Amniotic epithelial cell (primary cell): ENCODE measurements at regions not wholly inside any gene's neighbourhood (a gene's known extent, or its start where the extent isn't known, plus 50 kb on each side); places are given as distances from the start of the nearest gene placed in this dataset.

ENCODE experiments used
- DNase-seq: peaks from one replicate; pipeline ENCODE4 v3.0.0-alpha.2; 2010; ENCODE audit warnings: low read depth

DNA sequence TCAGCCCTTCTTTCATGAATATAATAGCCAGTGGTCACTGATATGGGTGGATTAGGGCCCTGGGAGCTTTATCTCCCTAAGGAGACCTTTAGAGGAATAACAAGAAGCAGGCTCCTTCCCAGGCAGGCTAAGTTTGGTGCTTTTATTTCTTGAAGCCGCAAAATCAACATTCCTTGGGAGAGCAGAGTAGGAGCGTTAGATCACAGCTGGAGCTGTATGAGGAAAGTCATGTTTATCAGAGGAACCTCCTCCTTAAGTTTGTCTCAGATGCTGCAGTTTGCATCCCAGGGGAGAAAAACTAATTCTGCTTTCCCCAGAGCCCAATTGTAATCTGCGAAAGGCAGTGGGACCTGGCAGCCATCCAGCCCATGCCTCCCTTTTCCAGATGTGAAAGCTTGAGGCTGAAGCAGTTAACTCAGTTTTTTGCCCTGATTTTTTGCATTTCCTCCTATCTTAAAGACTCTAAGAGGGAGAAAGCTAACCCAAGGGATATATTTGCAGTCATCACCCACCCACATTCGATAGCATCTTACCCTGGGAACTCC, 186.0 kb upstream of the FRMPD4 start:
- DNase-seq = peak; percentile 65

DNA sequence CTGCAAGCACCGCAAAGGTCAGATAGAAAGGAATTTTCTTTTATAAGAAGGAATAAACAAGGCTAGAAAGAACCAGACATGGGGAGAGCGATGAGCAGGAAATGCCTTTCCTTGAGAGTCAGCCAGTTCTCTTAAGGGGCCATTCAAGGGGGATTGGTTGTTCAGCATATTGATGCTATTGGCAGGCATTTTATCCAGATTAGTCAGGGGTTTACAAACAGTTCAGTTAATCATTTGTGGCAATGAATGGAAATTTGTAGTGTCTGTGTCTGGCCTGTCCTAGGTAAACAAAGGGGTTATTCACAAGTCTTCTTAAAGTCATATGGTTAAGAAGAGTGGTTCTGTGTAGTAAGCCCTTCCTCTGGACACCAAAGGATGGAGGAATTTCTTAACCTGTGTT, 184.7 kb upstream of the FRMPD4 start:
- peak; percentile 54 for DNase-seq

DNA sequence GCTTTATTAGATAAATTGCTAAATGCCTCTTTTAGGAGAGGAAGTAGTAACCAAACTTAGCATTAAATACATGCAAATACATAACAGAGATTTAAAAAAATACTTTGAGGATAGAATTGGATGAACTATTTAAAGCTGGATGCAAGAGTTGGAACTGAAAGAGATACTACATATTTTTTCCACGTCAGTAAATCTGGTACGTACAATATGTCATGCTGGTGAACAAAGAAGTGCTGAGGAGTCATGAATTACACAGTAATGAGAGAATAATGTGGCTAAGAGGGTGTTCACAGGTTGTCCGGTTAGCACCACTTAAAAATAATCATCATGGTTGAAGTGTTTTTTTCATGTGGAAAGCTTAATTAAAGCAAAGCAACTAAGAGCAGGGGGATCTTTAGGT, 184.1 kb upstream of the FRMPD4 start:
- DNase-seq = no peak

DNA sequence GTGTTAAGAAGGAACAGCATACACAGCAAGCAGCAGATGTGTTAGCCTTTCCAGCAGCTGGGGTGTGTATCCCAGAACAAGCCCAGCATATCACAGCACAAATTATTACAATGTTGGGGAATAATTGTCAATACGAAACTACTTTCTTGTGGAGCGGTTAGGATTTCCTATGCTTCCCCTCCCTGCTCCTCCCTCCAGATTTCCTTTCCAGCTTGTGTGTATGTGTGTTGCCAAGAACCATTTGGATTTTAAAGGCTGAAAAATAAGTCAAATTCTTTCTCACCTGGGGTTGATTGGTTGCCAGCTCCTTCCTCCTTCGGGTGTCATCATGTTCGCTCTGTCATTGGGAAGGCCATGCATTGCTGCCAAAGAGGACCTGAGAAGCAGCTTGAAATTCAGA, 178.2 kb upstream of the FRMPD4 start:
- no peak for DNase-seq

DNA sequence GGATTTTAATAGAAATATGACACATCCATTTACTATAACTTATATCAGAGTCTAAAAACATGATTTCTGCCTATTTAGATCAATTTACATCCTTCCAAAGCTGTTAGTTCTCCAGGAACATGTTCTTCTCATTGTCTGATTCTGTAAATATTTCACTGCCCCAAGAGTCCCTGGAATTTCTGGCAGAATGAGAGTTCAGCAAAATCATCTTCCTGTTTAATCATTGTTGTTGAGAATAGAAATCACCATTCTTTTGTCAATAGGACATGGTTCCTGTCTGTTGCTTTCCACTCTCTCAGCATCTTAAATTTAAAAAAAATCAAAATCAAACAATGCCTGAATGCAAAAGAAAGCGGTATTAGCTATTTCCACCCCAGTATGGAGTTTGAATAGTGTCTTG, 172.8 kb upstream of the FRMPD4 start:
- no peak for DNase-seq

DNA sequence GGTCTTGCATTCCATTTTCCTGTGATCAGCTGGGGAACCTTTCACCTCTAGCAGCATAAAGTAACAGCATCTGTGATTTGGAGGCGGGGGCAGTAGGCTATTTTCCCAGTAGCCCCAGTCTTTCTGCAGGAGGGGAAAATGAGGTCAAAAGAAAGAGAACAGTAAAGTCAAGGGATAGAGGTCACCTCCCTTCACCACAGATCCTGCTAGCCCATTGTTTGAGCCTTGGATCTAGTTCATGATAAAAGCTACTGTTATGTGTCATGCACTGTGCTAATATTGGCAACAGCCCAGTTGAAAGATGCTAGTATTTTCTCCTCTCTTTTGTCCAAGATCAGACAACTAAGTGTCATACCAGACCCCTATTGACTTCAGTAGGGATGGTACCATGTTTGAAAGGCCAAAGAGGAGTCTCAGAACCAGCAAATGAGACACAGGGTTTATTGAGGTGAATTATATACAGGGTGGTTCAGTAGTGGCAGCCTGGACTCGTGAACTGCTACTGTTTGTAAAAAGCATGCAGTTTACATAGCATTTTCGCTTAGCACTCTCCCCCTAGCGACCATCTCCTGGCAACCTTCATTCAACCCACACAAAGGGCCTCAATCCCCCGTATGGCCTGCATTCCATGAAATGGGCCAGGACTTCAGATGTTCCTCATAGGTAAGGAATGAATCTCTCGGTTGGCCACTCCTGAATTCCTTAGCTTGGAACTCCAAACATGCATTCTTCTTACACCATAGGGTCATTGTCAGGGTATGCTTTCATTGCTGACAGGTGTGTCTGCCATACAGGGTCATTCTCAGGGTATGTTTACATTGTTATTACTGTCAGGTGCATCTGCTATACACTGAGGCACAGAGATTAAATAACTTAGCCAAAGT, 170.0 kb upstream of the FRMPD4 start:
- DNase-seq = no peak

DNA sequence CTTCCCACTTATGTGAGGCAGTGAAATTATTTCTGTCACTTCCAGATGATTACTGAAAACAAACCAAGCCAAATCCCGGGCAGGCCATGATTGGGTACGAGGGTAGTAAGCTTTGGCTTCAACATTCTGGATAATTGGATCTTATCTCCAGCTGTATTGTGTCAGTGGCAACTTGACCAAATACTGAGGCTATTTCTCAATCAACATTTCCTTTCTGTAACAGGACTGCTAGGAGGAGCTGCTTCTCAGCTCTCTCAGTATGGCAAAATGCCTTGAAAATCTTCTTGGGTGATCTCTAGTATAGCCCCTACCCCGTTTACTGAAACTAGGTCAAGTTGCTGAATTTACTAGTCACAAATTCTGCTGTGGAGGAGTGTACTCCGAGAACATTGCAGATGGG, 169.3 kb upstream of the FRMPD4 start:
- DNase-seq = peak; percentile 44

DNA sequence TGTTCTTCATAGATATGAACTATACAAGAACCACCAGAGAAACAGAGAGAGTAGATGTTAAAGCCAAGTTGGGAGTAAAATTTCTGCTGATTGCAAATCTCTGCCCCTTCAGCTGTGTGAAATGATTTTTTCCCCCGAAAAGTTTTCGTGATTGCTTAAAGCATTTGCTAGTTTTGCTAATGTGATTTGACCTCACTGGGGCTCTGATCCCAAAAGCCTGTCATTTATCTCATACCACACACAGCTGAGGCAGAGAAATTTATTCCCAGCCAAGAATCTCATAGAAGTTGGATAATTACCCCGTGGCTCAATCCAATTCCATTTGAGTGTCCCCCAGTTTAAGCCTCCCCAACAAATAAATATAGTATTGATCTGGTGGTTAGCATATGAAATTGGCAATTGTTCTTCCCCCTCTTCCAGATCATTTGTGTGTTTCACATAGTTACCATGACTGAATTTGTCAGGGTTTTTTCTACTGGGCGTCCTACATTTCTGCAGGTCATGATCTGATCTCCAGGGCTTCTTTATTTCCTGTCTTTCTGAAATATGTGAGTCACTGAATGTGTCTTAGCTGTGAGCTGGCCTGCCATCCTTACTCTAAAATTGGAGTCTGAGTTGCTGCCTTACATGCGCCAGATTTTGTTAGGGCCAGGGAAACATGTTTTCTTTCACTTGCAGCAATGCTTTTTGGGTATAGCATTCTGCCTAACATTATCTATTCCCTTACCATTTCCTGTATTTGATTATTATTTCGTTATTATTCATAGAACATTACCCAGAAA, 167.5 kb upstream of the FRMPD4 start:
- DNase-seq = no peak

DNA sequence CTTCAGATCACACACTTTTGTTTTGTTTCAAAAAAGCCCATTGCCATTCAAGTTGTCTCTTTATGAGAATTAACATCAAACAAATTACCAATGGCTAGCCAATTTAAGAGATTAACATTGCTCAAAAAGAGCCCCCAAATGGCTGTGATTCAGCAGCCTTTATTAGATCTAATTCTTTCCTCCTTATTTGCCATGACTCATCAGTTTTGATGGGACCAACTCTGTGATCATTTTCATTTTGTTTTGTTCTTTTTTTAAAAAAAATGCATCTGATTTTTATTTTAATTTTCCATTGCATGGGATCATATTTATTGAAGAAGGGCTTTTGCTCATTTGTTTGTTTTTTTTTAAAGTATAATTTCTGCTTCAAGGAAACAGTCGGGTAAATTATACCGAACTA, 161.6 kb upstream of the FRMPD4 start:
- no peak for DNase-seq

DNA sequence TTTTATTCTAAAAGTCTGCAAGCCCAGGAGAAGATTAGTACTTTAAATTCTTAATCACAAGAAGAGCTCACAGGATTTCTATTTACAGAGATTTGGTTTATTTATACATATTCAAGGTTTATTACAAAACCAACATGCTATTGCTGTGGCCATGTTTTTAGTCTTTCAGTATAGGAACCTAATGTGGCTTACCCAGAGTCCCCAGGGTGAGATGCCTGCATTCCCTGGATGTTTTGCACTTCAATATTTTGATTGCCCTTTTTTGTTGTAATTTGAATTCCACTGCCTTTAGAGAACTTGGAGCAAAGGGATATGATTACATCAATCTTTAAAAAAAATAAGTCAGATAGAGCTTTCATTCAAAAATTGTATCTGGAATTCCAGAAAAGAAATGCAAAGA, 146.0 kb upstream of the FRMPD4 start:
- no peak for DNase-seq

DNA sequence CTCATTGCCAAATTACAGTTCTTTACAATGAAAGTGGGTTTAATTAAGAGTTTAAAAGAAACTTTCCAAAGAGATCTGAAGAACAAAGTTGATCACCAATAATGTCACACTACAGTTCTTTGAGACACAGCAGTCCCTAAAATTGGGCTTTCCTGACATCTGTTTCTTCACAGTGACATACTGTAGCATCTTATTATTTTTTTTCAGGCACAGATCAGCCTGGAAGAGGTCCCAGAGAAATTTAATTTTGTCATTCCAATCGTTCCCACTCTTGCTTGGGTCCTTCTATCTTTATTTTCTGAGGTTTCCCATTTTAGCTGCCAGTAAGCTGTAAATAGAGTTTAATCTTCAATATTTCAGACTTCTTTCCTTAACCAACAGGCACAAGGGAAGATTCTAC, 143.1 kb upstream of the FRMPD4 start:
- no peak for DNase-seq

DNA sequence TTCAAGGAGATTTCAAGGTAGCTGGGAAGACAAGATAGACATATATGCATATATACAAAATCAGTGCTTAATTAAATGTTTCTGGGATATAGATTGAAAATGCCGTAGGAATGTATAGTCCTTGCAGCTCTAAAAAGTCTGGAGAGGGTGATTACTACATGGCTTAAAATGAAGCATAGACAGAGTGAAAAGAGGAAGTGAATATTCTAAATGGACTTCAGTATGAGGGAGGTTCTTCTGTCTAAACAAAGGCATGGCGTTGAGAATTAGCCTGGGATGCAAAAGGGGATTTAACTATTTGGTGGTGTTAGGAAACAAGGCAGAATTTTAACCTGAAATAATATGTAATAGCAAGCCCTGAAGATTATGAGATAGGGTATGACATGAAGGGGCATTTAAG, 141.5 kb upstream of the FRMPD4 start:
- no peak for DNase-seq

DNA sequence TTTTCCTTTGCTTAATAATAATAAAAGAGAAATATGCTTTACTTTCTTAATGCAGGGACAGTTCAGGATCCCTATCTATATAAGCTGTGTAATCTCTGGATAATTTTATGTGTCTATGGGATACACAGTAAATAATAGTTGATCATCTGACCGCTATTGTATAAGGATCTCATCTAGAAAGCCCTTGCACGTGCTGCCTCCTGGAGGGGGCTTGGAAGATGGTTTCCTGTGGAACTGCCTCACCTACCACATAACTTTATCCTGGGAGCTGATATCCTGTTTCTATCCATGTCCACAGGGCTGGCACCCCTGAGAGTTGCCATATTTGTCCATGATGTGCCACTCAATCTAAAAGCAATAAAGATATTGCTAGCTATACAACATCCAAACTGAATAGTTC, 139.3 kb upstream of the FRMPD4 start:
- DNase-seq = no peak

DNA sequence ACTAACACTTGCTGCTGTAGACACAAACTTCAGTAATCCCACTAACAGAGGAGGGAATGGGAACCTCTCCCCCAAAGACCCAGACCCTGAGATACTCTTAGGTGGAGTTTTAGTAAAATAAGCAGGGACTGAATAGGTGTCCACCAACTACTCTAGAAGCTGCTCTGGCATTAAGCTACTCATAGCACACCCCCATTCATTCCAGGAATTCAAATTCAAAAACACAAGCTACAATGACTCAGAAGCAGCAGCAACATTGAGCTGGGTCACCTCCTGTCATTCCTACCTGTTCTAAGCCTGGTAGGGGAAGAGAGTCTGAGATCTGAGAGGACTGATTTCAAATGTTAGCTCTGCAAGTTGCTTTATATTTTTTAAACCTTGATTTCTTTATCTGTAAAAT, 135.4 kb upstream of the FRMPD4 start:
- peak; percentile 3 for DNase-seq

DNA sequence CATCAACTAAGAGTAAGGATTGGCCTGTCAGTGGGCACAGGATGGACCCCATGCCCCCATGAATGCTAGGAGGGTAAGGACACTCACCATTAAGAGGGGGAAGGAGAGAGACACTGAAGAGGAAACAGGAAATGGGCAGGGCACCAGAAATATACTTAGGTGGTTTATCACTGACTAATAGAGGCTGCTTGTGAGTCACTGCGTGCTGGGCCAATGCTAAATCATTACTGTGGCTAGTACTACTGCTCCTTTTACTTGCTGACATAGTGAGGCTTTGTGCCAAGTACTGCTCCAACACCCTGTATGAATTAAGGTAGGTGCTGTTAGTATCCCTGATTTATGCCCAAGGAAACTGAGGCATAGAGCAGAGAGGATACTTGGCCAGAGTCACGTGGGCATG, 130.4 kb upstream of the FRMPD4 start:
- peak; percentile 82 for DNase-seq

DNA sequence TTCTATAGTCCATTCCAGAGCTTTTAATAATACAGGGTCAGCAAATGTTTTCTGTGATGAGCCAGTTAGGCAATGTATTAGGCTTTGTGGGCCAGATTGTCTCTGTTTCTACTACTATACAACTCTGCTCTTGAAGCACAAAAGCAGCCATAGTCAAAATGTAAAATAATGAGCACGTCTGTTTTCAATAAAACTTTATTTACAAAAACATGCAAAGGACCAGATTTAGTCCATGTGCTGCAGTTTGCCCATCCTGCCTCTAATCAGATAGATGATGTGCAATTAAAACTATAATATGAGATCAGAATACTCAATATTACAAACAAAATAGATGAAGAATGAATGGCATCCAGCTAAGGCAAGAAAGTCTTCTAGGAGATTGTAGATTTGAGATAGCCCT, 127.8 kb upstream of the FRMPD4 start:
- DNase-seq = no peak

DNA sequence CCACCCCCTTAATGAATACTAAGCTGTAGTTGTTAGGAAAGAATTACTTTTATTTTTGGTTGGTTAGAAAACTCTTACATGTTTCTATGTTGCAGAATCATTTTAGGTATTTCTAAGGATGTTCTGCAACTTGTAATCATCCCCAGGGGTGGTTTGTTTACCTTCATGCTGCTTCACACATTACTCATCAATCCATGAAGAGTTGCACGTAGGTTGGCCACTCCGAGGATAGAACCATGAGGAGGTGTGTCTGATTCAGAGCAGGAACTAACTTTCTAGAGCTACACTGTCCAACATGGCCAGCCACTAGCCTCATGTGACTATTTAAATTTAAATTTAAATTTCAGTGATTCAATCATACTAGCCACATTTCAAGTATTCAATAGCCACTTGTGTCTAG, 127.2 kb upstream of the FRMPD4 start:
- DNase-seq = peak; percentile 76

DNA sequence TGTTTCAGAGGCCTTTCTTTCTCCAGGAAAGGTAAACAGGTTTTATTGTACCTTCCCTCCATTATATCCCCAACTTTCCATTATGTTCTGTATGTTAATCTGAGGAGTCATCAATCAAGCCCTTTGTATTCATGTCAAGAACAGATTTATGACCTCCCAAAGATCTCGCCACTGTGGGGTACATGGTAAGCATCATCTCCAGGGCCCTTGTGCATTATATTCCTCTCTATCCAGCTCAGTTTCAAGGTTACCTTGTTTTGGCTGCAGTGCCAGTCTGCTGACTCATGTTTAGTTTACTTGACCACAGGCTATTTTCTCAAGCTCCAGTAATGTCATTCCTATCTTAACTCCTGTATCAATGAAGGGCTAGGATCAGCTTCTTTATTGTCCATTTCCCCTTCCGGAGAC, 125.1 kb upstream of the FRMPD4 start:
- peak; percentile 78 for DNase-seq

DNA sequence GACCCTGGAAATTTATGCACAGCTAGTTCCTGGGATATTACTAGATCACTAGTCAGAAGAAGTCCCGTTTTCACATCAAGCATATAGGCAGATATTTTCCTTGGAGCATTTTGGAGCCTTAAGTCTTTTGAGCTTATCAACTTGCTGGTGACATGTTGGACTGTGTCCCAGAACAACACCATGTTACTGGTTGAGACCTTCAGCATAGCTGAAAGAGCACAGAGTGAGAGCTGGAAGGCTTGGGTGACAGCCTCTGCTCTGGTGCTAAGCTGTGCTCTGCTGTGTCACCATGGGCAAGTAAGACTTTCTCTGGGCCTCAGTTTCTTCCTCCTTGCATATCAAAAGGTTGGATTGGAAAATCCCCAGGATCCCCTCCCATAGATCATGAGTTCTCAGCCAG, 116.6 kb upstream of the FRMPD4 start:
- no peak for DNase-seq

DNA sequence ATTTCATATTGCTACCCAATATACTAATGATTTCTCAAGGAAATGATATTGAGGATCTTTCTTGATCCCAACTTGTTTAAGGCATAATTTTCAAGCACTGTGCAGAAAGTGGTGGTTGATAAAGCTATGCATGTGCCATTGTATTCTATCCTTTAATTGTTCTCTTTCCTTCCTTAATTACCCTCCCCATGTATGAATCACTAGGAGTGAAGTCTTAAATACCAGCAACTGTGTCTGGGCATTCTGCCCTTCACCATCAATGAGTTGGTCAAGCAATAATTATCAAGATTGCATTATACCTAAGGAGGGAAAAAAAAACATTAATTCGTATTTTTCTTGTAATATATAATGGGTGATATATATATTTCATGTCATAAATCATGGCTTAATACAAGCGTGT, 111.8 kb upstream of the FRMPD4 start:
- no peak for DNase-seq

DNA sequence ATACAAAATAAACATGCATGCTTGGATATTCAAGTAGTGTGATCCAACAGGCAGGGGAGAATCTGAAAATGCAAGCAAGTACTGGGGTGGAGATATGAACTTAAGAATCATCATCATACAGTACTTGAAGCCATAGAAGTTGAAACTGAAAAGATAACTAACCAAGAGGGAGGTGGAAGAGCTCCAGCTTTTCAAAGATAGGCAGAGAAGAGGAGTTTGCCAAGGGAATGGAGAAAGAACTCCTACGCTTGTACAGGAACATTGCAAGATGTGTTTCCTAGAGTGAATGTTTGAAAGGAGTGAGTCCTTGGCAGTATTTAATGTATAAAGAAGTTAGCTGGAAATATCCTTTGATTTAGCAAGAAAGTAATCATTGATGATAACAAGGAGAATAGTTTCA, 106.2 kb upstream of the FRMPD4 start:
- DNase-seq = peak; percentile 24

DNA sequence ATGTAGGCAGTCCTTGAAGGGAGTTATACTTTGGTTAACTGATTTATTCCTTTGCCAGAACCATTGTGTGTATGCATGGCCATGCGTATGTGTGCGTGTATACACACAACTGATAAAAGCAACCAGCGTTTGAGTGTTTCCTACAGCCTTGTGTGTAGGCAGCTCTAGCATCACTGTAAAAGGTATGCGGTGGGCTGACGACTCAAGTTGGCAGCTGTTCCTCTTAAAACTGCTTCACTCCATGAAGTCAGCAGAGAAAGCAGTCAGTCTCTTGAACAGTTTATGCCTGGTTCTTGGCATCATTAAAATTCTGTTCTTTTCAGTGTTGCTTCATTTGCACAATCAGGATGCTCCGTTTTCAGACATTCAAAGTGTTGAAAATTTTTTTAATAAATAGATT, 103.5 kb upstream of the FRMPD4 start:
- no peak for DNase-seq

DNA sequence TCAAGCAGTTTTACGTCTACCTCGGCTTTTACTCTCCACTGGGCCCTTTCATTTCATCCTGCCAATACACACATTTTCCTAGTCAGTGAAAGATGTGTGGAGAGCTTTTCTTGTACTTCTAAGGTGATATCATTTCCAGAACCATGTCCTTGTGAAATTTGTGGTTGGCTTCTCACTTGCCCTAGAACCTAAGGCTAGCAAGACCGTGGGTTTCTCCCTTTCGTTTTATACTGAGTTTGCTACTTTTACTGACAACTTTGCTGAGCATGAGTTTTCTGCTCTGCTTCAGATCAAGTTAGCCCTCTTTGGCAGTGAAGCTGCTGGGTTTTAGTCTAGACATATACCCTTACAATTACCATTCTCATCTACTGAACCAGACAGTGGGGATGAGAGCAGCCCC, 95.7 kb upstream of the FRMPD4 start:
- no peak for DNase-seq
